HG02884 (cell line): ENCODE measurements at regions not wholly inside any gene's neighbourhood (a gene's known extent, or its start where the extent isn't known, plus 50 kb on each side); places are given as distances from the start of the nearest gene placed in this dataset.
"Not testable (repeated sequence)": the region's sequence is repeated elsewhere in the genome, so short reads cannot be mapped to it uniquely, and the experiment has no call there.

Experiments
- ATAC-seq: cut with Tn5 transposase; IDR thresholded peaks from one replicate; pipeline ENCODE4 v1.9.1; 2021; ENCODE audit warnings: mild to moderate bottlenecking, moderate library complexity; ENCODE audit not compliant: unreplicated experiment

DNA sequence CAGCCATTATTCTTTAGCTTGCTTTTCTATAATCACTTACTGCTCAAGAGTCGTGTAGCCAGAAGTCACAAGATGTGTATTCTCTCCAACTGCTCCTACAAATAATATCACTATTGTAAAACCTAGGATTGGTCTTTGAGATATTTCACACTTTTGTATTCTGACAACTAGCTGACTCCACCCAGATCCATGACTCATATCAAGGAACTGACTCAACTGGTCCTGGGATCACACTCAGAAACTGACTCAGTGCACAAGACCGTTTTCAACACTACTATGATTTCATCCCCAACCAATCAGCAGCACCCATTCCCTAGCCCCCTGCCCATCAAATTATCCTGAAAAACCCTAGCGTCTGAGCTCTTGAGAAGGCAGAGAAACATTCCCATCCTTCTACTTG is 56.5 kb upstream of the ORC5 start:
- no peak for ATAC-seq

DNA sequence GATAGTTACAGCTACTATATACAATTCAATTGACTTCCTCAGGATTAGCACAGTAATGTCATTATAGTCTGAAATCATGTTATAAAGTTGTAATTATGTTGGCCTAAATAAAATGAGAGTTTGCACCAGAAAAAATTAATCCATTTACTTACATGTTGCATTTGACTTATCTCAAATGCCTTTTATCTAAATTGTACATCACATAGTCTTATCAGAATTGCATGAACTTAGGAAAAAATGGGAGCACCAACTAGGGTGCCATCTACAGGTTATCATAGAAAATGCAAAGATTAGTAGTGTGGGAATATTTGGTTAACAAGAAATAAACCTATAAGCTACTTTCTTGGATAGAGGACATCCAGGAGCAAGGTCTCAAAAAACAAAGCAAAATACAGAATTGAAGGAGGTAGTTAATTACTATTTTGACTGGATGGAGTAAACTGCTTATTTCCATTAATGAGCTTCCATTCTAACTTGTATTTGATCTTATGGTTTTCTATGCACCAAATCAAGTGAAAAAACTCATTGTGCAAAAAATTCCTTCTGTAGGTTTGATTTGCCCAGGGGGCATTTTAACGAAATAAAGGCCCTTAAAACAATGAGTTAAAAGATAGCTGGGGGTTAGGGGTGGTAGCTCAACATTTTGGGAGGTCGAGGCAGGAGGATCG is 60.0 kb upstream of the ORC5 start:
- no peak for ATAC-seq

- ATAC-seq, result no peak
Observed at GRCh38 chr7:104271948-104272347, 56.5 kb upstream of the LHFPL3 start.

DNA sequence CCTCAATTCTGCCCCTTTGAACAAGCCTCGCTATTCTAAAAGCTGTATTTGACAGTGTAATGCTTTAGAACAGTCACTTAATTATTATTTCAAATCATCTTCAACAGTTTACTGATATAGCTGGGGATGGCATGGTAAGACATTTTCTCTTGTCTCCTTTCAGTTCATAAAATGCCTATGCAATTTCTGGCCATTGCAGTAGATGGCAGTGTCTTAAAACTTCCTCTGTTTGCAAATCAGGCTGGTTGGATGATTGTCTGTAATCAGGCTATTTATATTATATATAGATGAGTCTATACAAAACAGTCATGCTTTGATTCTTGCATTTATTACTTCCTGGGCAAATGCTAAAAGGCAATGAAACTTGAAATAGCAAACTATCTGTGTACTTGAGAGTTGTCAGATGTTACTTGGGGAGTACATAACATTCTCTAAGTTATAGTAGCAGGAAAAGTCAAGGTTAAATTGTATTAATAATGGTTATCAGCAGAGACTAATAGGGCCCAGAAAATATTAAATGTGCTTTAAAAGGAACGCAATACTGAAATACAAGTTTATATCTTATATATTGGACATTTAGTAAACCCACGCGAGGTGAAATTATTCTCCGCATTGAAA is 55.5 kb upstream of the LHFPL3 start:
- peak; percentile 54 for ATAC-seq

DNA sequence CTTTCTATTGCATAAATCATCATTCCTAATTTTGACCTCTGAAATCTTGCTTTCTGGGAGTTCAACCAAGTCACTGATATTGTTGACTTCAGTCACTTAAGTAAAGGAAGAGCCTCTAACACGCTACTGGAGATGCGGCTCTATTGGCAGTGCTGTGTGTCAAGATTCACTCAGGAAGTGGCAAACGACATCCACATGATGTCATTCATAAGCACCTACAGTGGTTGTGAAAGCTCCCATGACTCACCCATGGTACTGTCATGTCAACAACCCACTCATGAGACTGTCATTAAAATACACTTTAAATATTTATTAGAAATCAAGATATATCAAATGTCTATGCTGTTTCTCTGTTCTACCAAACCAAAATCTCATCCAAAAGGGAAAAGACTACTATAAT is 52.5 kb upstream of the LHFPL3 start:
- no peak for ATAC-seq

GRCh38 chr7:104276730-104277129 is 51.7 kb upstream of the LHFPL3 start:
- not testable (repeated sequence) for ATAC-seq
